ENCODE measurements at regions not wholly inside any gene's neighbourhood (a gene's known extent, or its start where the extent isn't known, plus 50 kb on each side); places are given as distances from the start of the nearest gene placed in this dataset.
"Not testable (repeated sequence)": the region's sequence is repeated elsewhere in the genome, so short reads cannot be mapped to it uniquely, and the experiment has no call there.

- no peak for FAIRE-seq
- no peak for DNase-seq (ENCODE audit: insufficient read length, low spot score)
- TF ChIP-seq CTCF (IDR thresholded peaks at IDR 0.05; ENCODE audit: insufficient read depth, missing control alignments) = no peak
Measured at GRCh38 chr10:65275296-65275695, 1650.5 kb upstream of the LRRTM3 start.

GRCh38 chr10:65284495-65285041, 1641.3 kb upstream of the LRRTM3 start:
- no peak for TF ChIP-seq CTCF (IDR thresholded peaks at IDR 0.05; ENCODE audit: insufficient read depth, missing control alignments)
- no peak for FAIRE-seq
- no peak for DNase-seq (ENCODE audit: insufficient read length, low spot score)

- not testable (repeated sequence) for FAIRE-seq; DNase-seq (ENCODE audit: insufficient read length, low spot score)
Measured at GRCh38 chr10:65285726-65286125, 1640.1 kb upstream of the LRRTM3 start.

DNA sequence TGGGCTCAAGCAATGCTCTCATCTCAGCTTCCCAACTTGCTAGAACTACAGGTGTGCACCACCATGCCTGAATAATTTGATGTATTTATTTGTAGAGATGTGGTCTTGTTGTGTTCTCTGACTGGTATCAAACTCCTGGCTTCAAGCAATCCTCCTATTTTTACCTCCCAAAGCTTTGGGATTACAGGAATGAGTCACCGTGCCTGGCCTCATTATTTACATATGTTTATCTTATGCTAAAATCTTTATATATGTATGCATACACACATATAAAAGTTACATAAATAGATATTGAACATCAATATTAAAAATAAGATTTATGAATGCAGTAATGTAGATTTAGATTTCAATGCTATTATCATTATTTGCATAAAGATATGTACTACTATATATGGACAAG, 1634.5 kb upstream of the LRRTM3 start:
- no peak for TF ChIP-seq CTCF (IDR thresholded peaks at IDR 0.05; ENCODE audit: insufficient read depth, missing control alignments)
- FAIRE-seq (no peak), DNase-seq (ENCODE audit: insufficient read length, low spot score) (no peak)

DNA sequence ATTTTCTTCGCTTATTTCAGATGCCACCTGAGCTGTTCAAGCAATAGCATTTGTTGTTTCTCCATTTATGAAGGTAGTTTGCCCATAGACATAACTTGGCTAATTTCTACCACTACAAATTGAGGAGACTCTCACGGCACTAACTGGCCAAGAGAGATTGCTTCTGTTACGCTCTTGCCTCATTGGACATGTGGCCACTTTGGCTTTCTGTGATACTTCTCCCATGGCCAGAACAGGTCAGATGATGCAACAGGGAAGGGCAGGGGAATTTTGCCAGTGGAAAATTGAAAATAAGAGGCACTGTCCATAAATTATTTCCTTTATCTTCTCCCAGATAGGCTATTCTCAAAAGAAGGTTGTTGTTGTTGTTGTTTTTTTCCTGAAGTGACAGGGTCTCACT, 1633.3 kb upstream of the LRRTM3 start:
- DNase-seq (ENCODE audit: insufficient read length, low spot score) = no peak
- no peak for FAIRE-seq
- no peak for TF ChIP-seq CTCF (IDR thresholded peaks at IDR 0.05; ENCODE audit: insufficient read depth, missing control alignments)

- TF ChIP-seq CTCF (IDR thresholded peaks at IDR 0.05; ENCODE audit: insufficient read depth, missing control alignments) = no peak
- DNase-seq (ENCODE audit: insufficient read length, low spot score) = no peak
- FAIRE-seq = no peak
Measured at GRCh38 chr10:65294329-65294728, 1631.5 kb upstream of the LRRTM3 start.

GRCh38 chr10:65301181-65301580, 1624.7 kb upstream of the LRRTM3 start:
- DNase-seq (ENCODE audit: insufficient read length, low spot score) (no peak), FAIRE-seq (no peak)
- TF ChIP-seq CTCF (IDR thresholded peaks at IDR 0.05; ENCODE audit: insufficient read depth, missing control alignments) = no peak

DNA sequence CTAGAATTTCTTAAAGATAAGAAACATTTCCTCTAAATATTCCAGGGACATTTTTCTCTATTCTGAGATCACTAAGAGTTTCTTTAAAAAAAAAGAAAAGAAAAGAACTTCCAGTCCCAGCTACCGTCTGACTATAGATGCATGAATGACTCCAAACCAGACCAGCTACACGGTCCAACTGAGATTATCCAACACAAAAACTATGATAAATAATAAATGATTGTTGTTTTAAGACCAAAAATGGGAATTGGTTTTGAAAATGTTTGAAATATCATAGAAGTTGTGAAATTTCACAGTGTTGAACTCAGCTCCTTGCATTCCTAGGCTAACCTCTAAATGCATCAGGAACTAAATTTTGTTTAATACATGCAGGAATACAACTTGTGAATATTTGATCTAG, 1619.6 kb upstream of the LRRTM3 start:
- no peak for TF ChIP-seq CTCF (IDR thresholded peaks at IDR 0.05; ENCODE audit: insufficient read depth, missing control alignments)
- no peak for FAIRE-seq
- no peak for DNase-seq (ENCODE audit: insufficient read length, low spot score)

Measured in D721Med (cell line).